HepG2 (cell line): ENCODE measurements at regions not wholly inside any gene's neighbourhood (a gene's known extent, or its start where the extent isn't known, plus 50 kb on each side); places are given as distances from the start of the nearest gene placed in this dataset.
A peak's percentile ranks its signal among the peaks of the same experiment; 100 is the strongest.
"Not testable (repeated sequence)": the region's sequence is repeated elsewhere in the genome, so short reads cannot be mapped to it uniquely, and the experiment has no call there.

Experiments
- ATAC-seq: fragments of 200-7000 bp; cut with Tn5 transposase; 3 replicates; pipeline ENCODE4 v1.9.1; 2020; ENCODE audit warnings: mild to moderate bottlenecking, moderate library complexity
- BruUV-seq: library from RNA; stranded (reverse); fragments of 400-500 nt; replicated peaks from 2 replicates; lab custom pipeline; 2021; lab: Mats Ljungman, UMichigan
- CTCF ChIA-PET: fragments of 300-600 bp; formaldehyde crosslinking; extraction: SDS; loops from one replicate; lab custom pipeline; 2021; ENCODE audit warnings: low total read pairs, inconsistent platforms, low intra/inter-chr PET ratio; lab: Yijun Ruan, JAX
- POLR2A ChIA-PET: fragments of 350-600 bp; sonication (Branson Sonifier 250); formaldehyde crosslinking; loops from one replicate; lab custom pipeline; 2020; ENCODE audit warnings: antibody characterized with exemption, inconsistent platforms; lab: Yijun Ruan, JAX
- DNase-seq: peaks from one replicate; pipeline ENCODE4 v3.0.0-alpha.2; 2015; ENCODE audit warnings: low spot score
- FAIRE-seq: peaks from 3 replicates; lab custom pipeline; 2011; peaks lifted over from hg19 to GRCh38; lab: Jason Lieb, UNC
- H2AFZ ChIP-seq: one replicate; pipeline ENCODE4 v1.6.1; 2011; ENCODE audit warnings: low read length, inconsistent platforms
- H3K27ac ChIP-seq: fragments of 300-600 bp; 3 replicates; pipeline ENCODE4 v1.8.0; 2011; ENCODE audit warnings: mixed run types, mild to moderate bottlenecking, mixed read lengths, low read length, inconsistent platforms; ENCODE audit not compliant: insufficient read depth; ENCODE audit errors: extremely low read length
- H3K27me3 ChIP-seq, 2 experiments: fragments of 200-600 bp in 1 of 2; 2 replicates in 1 of 2; 3 replicates in 1 of 2; pipeline versions ENCODE4 v1.6.0 to v1.8.0; 2011; ENCODE audit warnings: low read length in 2 of 2, mild to moderate bottlenecking in 2 of 2, moderate library complexity in 2 of 2, inconsistent platforms in 1 of 2; ENCODE audit not compliant: insufficient read depth in 2 of 2, control insufficient read depth in 1 of 2
- H3K36me3 ChIP-seq, 2 experiments: fragments of 200-600 bp in 1 of 2; replicated peaks in 1 of 2; 2 replicates in 1 of 2; 3 replicates in 1 of 2; pipeline versions ENCODE4 v1.5.1 to v1.8.0; 2011; ENCODE audit warnings: low read length in 2 of 2, inconsistent platforms in 1 of 2; ENCODE audit not compliant: insufficient read depth in 2 of 2, control insufficient read depth in 1 of 2
- H3K4me1 ChIP-seq: 2 replicates; pipeline ENCODE4 v1.5.1; 2012; ENCODE audit warnings: low read length, inconsistent platforms; ENCODE audit not compliant: insufficient read depth
- H3K4me2 ChIP-seq: 2 replicates; pipeline ENCODE4 v1.6.0; 2011; ENCODE audit warnings: low read depth, low read length, inconsistent platforms
- H3K4me3 ChIP-seq, 3 experiments: fragments of 200-600 bp in 1 of 3; sonication (generic), shearing (Covaris generic) in 1 of 3; replicated peaks in 1 of 3; 2 replicates each; pipeline ENCODE4 v1.5.1; 2011 to 2016; ENCODE audit warnings: low read length in 3 of 3, inconsistent platforms in 2 of 3, low read depth in 2 of 3, mild to moderate bottlenecking in 2 of 3, control low read depth in 1 of 3, mixed read lengths in 1 of 3; ENCODE audit not compliant: insufficient read depth in 1 of 3
- H3K79me2 ChIP-seq: one replicate; pipeline ENCODE4 v1.6.1; 2011; ENCODE audit warnings: low read length, inconsistent platforms; ENCODE audit not compliant: insufficient read depth
- H3K9ac ChIP-seq: 2 replicates; pipeline ENCODE4 v1.6.0; 2011; ENCODE audit warnings: mild to moderate bottlenecking, low read depth, low read length, inconsistent platforms; ENCODE audit not compliant: insufficient read depth
- H3K9me3 ChIP-seq: 2 replicates; pipeline ENCODE4 v1.5.1; 2012; ENCODE audit warnings: mild to moderate bottlenecking, low read length
- H4K20me1 ChIP-seq: 2 replicates; pipeline ENCODE4 v1.6.0; 2011; ENCODE audit warnings: inconsistent platforms, mild to moderate bottlenecking, low read length, moderate library complexity; ENCODE audit not compliant: insufficient read depth
- KDM6A ChIP-seq: IDR thresholded peaks from 2 replicates; pipeline ENCODE4 v1.6.1; 2016; ENCODE audit warnings: low read depth
- NFKBIZ ChIP-seq: IDR thresholded peaks from 2 replicates; pipeline ENCODE4 v1.6.1; 2018; ENCODE audit warnings: missing genetic modification reagents, missing compliant biosample characterization
- RARA ChIP-seq: IDR thresholded peaks from 2 replicates; pipeline ENCODE4 v1.6.1; 2016; ENCODE audit warnings: missing genetic modification reagents, missing compliant biosample characterization
- SRSF9 ChIP-seq: fragments of 200-400 bp; formaldehyde crosslinking; IDR thresholded peaks from 2 replicates; pipeline ENCODE4 v1.6.1; 2018; ENCODE audit warnings: borderline replicate concordance, mild to moderate bottlenecking, low read depth, low read length; ENCODE audit not compliant: insufficient read depth, poor library complexity, severe bottlenecking
- ZC3H13 ChIP-seq: sonication (generic); formaldehyde crosslinking; IDR thresholded peaks from 2 replicates; pipeline ENCODE4 v1.8.1; 2023; ENCODE audit warnings: mild to moderate bottlenecking, missing genetic modification reagents, moderate library complexity
- ZFY ChIP-seq: sonication (generic); formaldehyde crosslinking; IDR thresholded peaks from 2 replicates; pipeline ENCODE4 v1.4.0; 2020; ENCODE audit warnings: missing genetic modification reagents
- ZKSCAN8 ChIP-seq: IDR thresholded peaks from 2 replicates; pipeline ENCODE4 v1.6.1; 2016; ENCODE audit warnings: borderline replicate concordance, missing genetic modification reagents, missing compliant biosample characterization
- ZNF317 ChIP-seq: sonication (generic); formaldehyde crosslinking; IDR thresholded peaks from 2 replicates; pipeline ENCODE4 v1.5.0; 2020; ENCODE audit warnings: mild to moderate bottlenecking, missing genetic modification reagents
- ZNF841 ChIP-seq: sonication (generic); formaldehyde crosslinking; IDR thresholded peaks from 2 replicates; pipeline ENCODE4 v1.8.1; 2023; ENCODE audit warnings: missing genetic modification reagents, borderline replicate concordance
- ZNF850 ChIP-seq: sonication (generic); formaldehyde crosslinking; conservative IDR thresholded peaks from 2 replicates; pipeline ENCODE4 v1.9.0; 2021; ENCODE audit warnings: mild to moderate bottlenecking, missing genetic modification reagents
- ZSCAN29 ChIP-seq: sonication (generic); formaldehyde crosslinking; conservative IDR thresholded peaks from 2 replicates; pipeline ENCODE4 v1.4.0; 2020; ENCODE audit warnings: mild to moderate bottlenecking, missing genetic modification reagents
- WGBS: methylation state at CpG from one replicate; pipeline ENCODE4 v1.1.6; 2017; ENCODE audit warnings: low lambda C conversion rate; 5-methylcytosine and 5-hydroxymethylcytosine counted together
- in situ Hi-C: cut with HindIII; loops from 2 replicates; pipeline ENCODE4 v1.10.0; 2017; ENCODE audit warnings: low pct_unique_long_range_greater_than_20kb; ENCODE audit not compliant: extremely low pct_ligation_motif_present
- intact Hi-C: fragments of 100-400 bp; cut with micrococcal nuclease; formaldehyde crosslinking; loops from one replicate; pipeline ENCODE4 v1.10.0; 2022; ENCODE audit not compliant: unreplicated experiment
- TF ChIP-seq, protein P1 (sequence below): IDR thresholded peaks from 2 replicates; pipeline ENCODE4 v1.6.1; 2016; ENCODE audit warnings: low read depth, control low read depth
- TF ChIP-seq, protein P2 (sequence below): conservative IDR thresholded peaks from 2 replicates; pipeline ENCODE4 v1.6.1; 2018; ENCODE audit warnings: missing genetic modification reagents
- TF ChIP-seq, protein P3 (sequence below): sonication (generic); formaldehyde crosslinking; IDR thresholded peaks from 2 replicates; pipeline ENCODE4 v1.8.0; 2022; ENCODE audit warnings: missing genetic modification reagents, low read depth, mild to moderate bottlenecking, borderline replicate concordance
- TF ChIP-seq, protein P4 (sequence below): sonication (generic); formaldehyde crosslinking; IDR thresholded peaks from 2 replicates; pipeline ENCODE4 v1.4.0; 2020; ENCODE audit warnings: mild to moderate bottlenecking, missing genetic modification reagents, borderline replicate concordance

DNA sequence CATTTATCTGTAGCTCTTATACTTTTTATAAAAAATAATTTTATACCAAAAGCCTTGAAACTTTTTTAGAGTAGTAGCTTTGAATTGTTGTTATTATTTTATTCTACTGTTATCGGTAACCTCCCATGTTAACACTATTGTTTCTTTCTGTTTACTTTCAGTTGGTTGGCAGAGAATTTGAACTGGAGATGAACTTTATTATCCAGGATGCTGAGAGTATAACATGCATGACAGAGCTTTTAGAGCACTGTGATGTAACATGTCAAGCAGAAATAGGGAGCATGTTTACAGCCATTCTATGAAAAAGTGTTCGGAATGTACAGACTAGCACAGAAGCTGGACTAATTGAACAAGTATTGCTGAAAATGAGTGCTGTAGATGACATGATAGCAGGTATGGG lies 194.6 kb downstream of the CCDC74A start:
- intact Hi-C loops, FAIRE-seq, H3K4me3 ChIP-seq, H3K9me3 ChIP-seq, H2AFZ ChIP-seq, H3K27ac ChIP-seq, H4K20me1 ChIP-seq, DNase-seq, in situ Hi-C loops, H3K27me3 ChIP-seq, H3K36me3 ChIP-seq, H3K79me2 ChIP-seq, ATAC-seq, BruUV-seq, H3K9ac ChIP-seq, CTCF ChIA-PET: not testable (repeated sequence)
- 96% methylated on average over 2 of the region's 2 CpGs for WGBS
- POLR2A ChIA-PET = interaction anchor here (1.7 kb wide), 1 partner anchor 40 kb away, joined by 4 read pairs; no protein-coding TSS in a partner anchor
- 0 out of 2 replicates have a peak, but pooled peaks have one; percentile 15 for TF ChIP-seq RARA (CRISPR knock-in tag)
- H3K4me1 ChIP-seq = peaks cover 27% of the 10 kb centered on the region
- H3K4me2 ChIP-seq = peak overlapping the region; percentile 7; the same call in 1 of the 2 replicates

DNA sequence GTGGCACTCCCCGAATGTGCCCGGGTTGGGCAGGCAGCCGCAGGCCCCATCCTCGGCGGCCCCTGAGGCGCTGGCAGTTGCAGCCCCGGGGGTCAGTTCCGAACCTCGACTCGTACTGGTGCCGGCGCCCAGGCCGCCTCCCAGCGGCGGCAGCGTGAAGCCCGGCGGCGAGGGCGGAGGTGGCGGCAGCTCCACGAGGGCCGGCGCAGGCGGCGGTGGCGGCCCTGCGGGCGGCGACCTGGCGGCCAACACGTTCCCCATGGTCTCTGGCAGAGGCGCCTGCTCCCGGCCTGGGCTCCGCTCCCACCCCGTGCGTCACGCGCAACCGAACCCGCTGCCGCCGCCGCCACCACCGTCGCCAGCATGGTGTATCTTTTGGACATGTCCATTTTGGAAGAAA lies 196.3 kb downstream of the CCDC74A start:
- intact Hi-C loops (no loop called here), in situ Hi-C loops (no loop called here)
- no peak overlapping the region for H3K27ac ChIP-seq
- H3K4me3 ChIP-seq = no peak overlapping the region
- H3K27me3 ChIP-seq = no peaks in the 10 kb centered on the region
- H4K20me1 ChIP-seq = no peaks in the 10 kb centered on the region
- DNase-seq (no peak), ATAC-seq (no peak), FAIRE-seq (no peak)
- peaks cover 36% of the 10 kb centered on the region for H3K4me1 ChIP-seq
- H3K79me2 ChIP-seq = no peaks in the 10 kb centered on the region
- no peak overlapping the region for H3K4me2 ChIP-seq
- H3K9ac ChIP-seq = no peak overlapping the region
- H2AFZ ChIP-seq = no peak overlapping the region
- CTCF ChIA-PET = no interaction called here
- no peaks in the 10 kb centered on the region for H3K9me3 ChIP-seq
- BruUV-seq = no TSS peak
- H3K36me3 ChIP-seq = peaks cover 0 to 3% of the 10 kb centered on the region in 2 experiments; a peak in 1 of 5 replicates
- WGBS = 98% methylated on average over 46 of the region's 46 CpGs
- POLR2A ChIA-PET = no interaction called here
- TF ChIP-seq, protein P1, sequence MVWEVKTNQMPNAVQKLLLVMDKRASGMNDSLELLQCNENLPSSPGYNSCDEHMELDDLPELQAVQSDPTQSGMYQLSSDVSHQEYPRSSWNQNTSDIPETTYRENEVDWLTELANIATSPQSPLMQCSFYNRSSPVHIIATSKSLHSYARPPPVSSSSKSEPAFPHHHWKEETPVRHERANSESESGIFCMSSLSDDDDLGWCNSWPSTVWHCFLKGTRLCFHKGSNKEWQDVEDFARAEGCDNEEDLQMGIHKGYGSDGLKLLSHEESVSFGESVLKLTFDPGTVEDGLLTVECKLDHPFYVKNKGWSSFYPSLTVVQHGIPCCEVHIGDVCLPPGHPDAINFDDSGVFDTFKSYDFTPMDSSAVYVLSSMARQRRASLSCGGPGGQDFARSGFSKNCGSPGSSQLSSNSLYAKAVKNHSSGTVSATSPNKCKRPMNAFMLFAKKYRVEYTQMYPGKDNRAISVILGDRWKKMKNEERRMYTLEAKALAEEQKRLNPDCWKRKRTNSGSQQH (CRISPR knock-in tag) = no peak
- TF ChIP-seq KDM6A (CRISPR knock-in tag) (no peak), ZSCAN29 (CRISPR knock-in tag) (no peak), ZNF841 (CRISPR knock-in tag) (no peak), ZKSCAN8 (CRISPR knock-in tag) (no peak), ZFY (CRISPR knock-in tag) (no peak), NFKBIZ (CRISPR knock-in tag) (no peak), ZC3H13 (no peak), ZNF850 (CRISPR knock-in tag) (no peak), SRSF9 (no peak), ZNF317 (CRISPR knock-in tag) (no peak)
- TF ChIP-seq, protein P2, sequence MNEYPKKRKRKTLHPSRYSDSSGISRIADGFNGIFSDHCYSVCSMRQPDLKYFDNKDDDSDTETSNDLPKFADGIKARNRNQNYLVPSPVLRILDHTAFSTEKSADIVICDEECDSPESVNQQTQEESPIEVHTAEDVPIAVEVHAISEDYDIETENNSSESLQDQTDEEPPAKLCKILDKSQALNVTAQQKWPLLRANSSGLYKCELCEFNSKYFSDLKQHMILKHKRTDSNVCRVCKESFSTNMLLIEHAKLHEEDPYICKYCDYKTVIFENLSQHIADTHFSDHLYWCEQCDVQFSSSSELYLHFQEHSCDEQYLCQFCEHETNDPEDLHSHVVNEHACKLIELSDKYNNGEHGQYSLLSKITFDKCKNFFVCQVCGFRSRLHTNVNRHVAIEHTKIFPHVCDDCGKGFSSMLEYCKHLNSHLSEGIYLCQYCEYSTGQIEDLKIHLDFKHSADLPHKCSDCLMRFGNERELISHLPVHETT (CRISPR knock-in tag) = no peak
- TF ChIP-seq, protein P3, sequence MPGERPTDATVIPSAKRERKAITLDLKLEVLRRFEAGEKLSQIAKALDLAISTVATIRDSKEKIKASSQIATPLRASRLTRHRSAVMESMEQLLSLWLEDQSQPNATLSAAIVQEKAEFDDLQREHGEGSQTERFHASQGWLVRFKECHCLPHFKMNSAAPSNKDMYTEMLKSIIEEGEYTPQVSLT (CRISPR knock-in tag) = no peak
- TF ChIP-seq, protein P4, sequence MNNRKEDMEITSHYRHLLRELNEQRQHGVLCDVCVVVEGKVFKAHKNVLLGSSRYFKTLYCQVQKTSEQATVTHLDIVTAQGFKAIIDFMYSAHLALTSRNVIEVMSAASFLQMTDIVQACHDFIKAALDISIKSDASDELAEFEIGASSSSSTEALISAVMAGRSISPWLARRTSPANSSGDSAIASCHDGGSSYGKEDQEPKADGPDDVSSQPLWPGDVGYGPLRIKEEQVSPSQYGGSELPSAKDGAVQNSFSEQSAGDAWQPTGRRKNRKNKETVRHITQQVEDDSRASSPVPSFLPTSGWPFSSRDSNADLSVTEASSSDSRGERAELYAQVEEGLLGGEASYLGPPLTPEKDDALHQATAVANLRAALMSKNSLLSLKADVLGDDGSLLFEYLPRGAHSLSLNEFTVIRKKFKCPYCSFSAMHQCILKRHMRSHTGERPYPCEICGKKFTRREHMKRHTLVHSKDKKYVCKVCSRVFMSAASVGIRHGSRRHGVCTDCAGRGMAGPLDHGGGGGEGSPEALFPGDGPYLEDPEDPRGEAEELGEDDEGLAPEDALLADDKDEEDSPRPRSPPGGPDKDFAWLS (CRISPR knock-in tag) = no peak
